HG02981 (cell line): ENCODE measurements at regions not wholly inside any gene's neighbourhood (a gene's known extent, or its start where the extent isn't known, plus 50 kb on each side); places are given as distances from the start of the nearest gene placed in this dataset.
"Not testable (repeated sequence)": the region's sequence is repeated elsewhere in the genome, so short reads cannot be mapped to it uniquely, and the experiment has no call there.

Experiments
- ATAC-seq: cut with Tn5 transposase; IDR thresholded peaks from one replicate; pipeline ENCODE4 v1.9.1; 2021; ENCODE audit warnings: mild to moderate bottlenecking, moderate library complexity; ENCODE audit not compliant: unreplicated experiment

- no peak for ATAC-seq
Observed at GRCh38 chr6:1009103-1009502, 302.8 kb upstream of the FOXQ1 start.

DNA sequence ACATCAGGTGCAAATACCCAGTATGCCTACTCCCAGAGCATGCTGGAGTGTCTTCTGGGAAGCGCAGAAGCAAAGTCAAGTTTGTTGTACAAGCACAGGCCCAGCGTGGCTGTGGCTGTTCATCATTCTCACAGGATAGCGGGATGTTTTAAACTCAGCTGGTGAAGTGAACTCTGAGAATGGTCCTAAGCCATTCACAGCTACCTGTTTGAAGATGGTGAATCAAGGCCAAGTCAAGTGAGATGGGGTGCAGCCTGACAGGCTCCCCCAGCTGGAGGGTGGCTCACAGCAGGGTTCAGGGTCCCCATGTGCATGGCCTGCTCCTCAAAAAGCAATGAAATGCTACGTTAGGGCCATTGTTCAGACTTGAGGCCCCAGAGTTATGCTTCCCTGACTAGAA lies 304.7 kb upstream of the FOXQ1 start:
- no peak for ATAC-seq

GRCh38 chr6:1004885-1005630 lies 306.8 kb upstream of the FOXQ1 start:
- ATAC-seq = no peak

- no peak for ATAC-seq
Observed at GRCh38 chr6:1003394-1004160, 308.3 kb upstream of the FOXQ1 start.

DNA sequence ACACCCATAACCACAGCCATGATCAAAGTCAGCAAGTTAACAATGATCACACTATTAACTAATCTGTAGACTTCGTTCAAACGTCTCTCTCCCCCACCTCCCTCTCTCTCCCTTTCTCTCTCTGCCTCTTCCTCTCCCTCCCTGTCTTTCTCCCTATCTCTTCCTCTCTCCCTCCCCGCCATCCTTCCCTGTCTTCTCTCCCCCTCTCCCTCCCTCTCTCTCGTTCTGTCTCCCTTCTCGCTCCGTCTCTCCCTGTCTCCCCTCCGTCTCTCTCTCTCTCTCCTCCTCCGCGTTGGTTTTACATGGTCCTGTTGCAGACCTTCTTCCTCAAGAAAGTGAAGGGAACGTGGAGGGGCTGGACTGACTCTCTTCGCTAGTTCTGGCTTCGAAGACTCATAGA lies 308.9 kb upstream of the FOXQ1 start:
- ATAC-seq = no peak

DNA sequence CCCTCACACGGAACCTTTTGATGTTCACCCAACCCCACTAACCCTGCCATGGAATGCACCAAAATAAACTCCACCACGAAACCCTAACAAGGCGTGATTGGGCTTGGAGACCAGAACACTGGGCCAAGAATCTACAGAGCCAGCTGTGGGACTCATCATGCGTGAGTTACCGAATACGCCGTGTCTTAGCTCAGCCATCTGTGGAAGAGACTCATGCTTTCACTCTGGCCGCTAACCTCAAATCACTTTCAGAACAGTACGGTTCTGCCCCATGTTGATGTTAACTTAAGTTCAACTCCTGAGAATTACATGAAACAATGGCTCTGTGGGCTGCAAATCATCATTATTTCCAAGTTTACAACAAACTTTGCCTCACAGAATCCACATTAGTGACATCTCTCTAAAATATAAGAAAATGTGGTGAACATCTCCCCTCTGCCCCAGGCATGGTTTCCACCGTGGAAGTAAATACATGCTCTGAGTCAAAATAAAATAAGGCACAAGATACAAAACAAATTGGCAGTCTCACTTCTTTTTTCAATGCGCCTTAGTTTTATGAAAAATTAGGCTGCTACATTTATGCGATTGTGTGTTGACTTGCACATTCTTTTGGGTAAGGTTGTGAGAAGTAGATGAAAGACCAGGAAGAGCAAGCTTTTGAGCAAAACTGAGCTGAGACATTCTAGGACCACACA lies 308.9 kb upstream of the EXOC2 start:
- peak; percentile 61 for ATAC-seq

DNA sequence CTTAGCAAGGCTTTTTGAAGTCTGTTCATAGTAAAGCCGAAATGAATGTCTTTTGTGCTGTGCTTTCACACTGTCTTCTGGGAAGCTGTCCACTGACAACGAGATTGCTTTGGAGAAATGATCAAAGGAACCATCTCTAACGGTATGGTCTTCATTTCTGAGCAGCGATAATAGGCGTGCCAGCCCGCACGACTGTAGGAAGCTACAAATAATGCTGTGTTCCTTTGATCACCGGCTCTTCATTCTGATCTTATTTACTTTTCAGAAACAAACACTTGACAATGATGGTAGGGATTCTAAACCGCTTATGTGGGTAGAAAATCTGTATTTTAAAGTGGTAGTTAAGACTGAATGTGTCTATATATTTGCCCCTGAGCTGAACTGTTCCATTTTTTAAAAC lies 306.6 kb upstream of the EXOC2 start:
- ATAC-seq = no peak

DNA sequence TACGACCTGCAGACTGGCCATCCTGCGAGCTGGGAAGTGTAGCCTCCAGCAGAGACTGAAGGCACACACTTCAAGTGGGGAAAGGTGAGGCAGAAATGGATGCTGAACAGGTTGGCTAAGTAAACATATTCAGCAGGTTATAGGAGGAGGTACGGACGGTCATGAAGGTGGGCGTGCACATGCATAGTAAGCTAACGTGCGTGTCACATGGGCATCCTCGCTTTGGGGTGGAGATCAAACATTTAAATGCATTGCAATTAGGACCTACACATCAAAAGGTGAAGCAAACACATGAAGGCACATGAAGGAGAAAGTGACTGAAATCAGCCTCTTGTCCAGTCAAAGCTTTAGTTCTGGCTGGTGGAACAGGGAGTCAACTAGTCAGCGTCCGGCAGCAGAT lies 305.6 kb upstream of the EXOC2 start:
- no peak for ATAC-seq

DNA sequence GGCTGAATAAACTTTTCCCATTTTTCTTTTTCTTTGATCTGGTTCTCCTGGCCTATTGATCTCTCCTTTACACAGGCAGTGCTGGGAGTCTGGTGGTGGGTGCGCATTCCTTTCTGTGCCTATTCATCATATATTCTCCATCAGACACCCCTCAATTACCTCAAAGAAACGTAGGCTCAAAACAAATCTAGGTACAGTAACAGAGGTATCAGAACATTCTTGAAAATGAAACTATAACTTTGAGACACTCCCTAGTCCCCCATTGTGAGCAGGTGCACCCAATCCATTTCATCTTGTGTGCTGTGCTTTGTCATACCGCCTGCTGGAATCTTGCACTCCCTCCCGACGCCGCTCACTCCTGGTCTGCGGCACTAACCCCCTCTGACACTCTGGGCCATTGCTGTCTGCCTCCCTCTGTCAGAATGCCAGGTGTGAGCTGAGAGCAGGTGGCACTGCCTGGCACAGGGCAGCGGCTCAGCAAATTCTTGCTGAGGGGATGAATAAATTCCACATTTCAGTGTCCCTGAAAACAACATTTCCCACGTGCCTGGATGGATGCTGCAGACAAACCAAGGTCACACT lies 303.4 kb upstream of the EXOC2 start:
- no peak for ATAC-seq

DNA sequence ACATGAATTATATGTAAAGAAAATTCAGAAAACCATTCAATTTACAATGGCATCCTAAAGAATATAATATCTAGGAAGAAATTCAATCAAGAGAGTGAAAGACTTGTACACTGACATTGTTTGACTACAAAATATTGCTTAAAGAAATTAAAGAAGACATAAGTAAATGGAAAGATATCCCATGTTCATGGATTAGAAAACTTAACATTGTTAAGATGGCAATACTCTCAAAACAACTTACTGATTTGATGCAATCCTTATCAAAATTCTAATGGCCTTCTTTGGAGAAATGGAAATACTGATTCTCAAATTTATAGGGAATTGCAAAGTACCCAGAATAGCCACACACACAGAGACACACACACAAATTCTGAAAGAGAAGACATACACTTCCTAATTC lies 298.3 kb upstream of the EXOC2 start:
- ATAC-seq = no peak

- no peak for ATAC-seq
Observed at GRCh38 chr6:984031-984430, 291.1 kb upstream of the EXOC2 start.

DNA sequence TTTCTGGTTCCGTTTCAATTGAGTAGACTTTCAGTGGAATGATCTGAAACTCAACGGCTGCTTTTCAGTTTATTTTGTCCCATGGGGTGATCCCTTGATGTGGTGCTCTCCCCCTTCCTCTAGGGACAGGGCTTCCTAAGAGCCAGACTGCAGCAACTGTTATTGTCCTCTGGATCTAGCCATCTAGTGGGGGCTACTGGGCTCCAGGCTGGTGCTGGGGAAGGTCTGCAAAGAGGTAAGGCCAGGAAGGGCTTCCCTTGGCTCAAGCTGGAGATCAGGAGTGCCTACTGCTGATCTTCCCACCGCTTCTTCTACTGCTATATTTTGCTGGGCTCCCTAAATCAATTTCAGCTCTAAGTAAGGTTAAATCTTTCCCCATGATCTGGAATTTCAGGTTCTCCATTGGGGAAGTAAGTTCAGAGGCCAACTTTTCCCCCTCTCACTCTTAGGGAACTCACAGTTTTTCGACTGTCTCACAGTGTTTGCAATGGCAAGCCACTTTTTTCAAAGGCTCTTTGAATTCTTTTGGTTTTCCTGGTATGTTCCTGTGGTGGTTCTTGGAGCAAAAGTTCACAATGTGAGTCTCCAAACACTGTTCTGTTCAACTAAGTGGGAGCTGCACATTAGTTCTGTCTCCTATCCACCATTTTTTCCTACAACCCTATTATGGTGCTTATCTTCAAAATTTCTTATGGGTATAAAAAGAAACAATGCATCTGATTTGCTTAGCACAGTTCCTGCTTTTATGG lies 286.2 kb upstream of the EXOC2 start:
- no peak for ATAC-seq

DNA sequence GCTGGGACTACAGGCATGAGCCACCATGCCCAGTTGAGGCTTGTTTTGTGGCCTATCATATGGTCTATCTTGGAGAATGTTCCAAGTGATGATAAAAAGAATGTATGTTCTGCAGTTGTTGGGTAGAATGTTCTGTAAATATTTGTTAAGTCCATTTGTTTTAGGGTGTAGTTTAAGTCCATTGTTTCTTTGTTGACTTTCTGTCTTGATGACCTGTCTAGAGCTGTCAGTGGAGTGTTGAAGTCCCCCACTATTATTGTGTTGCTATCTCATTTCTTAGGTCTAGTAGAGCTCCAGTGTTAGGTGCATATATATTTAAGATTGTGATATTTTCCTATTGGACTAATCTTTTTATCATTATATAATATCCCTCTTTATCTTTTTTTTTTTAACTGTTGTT lies 284.3 kb upstream of the EXOC2 start:
- not testable (repeated sequence) for ATAC-seq

DNA sequence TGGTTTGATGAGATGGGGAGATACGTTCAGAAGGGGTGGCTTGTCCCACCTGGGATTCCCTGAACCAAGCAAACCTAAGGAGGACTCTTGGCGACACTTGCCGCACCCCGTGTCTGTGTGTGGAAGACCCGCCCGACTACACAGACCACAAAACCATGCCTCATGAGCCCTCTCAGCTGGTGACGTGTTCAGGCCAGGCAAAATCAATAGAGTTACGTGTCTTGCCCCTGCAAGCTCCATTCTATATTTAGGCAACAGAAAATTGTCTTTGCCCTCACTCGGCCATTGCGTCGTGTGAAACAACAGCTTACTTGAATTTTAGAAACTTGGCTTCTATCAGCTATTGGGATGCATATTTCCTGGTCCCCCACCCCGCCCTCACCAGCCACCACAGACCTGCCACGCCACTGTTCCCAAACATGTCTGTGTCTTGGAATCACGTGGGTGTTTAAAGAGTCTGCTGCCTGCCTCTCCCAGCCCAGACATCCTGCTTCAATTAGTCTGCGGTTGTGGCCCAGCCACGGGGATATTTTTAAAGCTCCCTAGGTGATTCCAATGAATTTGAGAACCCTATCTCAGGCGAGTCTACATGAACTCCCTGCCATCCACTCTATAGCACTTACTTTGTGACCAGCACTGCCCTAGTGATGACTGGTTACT lies 279.2 kb upstream of the EXOC2 start:
- ATAC-seq = no peak

DNA sequence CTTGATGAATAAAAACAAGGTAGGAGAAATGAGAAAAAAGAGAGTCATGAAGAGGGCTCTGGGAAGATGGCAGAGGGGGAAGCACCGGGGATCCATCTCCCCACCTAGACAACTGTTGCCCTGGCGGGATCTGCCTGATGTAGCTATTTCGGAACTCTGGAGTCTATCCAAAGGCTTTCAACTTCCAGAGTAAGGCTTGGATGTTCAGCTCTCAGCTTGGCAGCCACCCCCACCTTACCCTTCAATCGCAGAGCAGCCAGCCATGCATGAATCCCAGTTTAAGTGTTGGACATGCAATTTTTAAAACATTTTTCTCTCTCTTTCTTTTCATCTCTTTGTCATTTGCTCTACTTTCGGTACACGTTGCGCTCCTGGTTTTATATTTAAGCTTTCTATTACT lies 275.9 kb upstream of the EXOC2 start:
- no peak for ATAC-seq

- ATAC-seq = no peak
Observed at GRCh38 chr6:967701-968100, 274.8 kb upstream of the EXOC2 start.

GRCh38 chr6:965343-965742 lies 272.4 kb upstream of the EXOC2 start:
- no peak for ATAC-seq

DNA sequence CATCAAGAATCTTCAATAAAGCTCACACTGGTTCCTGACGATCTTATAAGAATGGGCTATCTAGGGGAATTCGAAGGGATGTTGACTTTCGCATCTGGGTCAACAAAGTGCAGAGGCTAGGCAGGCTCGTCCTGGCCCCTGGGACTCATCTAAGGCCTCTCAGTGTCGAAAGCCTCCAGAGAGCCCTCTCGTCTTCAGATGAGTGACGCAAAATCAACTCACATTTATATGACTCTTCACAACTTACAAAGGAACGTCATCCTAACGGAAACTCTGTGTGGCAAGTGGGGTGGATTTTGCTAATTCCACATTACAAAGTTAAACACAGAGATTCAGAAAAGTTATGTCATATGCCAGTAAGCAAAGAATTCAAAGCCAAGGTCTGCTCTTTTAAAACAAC lies 270.5 kb upstream of the EXOC2 start:
- ATAC-seq = no peak

- no peak for ATAC-seq
Observed at GRCh38 chr6:961407-961960, 268.5 kb upstream of the EXOC2 start.

- no peak for ATAC-seq
Observed at GRCh38 chr6:960356-960755, 267.4 kb upstream of the EXOC2 start.
